ENCODE measurements at regions not wholly inside any gene's neighbourhood (a gene's known extent, or its start where the extent isn't known, plus 50 kb on each side); places are given as distances from the start of the nearest gene placed in this dataset.
A peak's percentile ranks its signal among the peaks of the same experiment; 100 is the strongest.
"Not testable (repeated sequence)": the region's sequence is repeated elsewhere in the genome, so short reads cannot be mapped to it uniquely, and the experiment has no call there.

DNA sequence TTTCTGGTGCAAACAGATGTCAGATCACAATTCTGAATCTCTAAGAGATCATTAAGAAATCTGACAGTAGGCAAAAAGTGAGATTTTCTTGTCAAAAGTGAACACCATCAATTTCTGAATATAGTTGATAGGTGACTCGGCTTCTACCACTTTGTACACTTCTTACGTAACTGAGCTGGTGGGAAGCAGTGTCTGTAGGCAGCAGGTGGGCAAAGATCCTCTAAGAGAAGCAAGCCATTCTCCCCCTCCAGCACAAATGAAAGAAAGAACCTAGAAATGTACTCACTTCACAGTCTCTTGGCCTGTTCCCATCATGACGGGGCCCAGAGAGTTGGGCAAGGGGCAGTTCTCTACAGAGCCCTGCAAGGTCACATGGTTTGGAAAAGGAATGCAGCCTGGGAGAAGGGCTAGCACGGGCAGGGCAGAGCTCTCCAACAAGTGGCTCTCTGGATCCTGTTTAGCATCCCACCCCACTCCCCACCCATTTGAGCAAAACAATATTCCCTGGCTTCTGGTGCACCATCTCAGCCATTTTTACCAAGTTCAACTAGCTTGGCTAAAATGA lies 412.6 kb downstream of the LTN1 start:
- DNase-seq: no peak

DNA sequence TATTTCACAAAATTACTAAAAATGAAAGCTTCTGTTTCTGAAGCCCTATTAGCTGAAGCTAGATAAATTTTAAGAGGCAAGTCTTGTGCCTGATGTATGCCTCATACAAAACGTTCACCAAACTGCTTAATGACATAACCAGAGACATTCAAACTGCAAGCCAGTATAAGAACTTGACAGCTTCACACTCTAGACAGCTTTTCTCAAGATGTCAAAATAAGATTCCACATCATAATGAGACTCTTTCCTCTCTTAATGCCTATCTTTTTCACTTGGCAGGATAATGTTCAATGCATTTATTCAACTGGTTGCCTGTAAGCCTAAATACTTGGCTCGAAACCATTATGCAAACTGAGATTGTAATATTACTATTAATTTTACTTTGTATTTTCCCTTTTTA lies 424.0 kb downstream of the LTN1 start:
- DNase-seq: no peak

- not testable (repeated sequence) for DNase-seq
Measured at GRCh38 chr21:28563933-28564332, 428.7 kb downstream of the LTN1 start.

DNA sequence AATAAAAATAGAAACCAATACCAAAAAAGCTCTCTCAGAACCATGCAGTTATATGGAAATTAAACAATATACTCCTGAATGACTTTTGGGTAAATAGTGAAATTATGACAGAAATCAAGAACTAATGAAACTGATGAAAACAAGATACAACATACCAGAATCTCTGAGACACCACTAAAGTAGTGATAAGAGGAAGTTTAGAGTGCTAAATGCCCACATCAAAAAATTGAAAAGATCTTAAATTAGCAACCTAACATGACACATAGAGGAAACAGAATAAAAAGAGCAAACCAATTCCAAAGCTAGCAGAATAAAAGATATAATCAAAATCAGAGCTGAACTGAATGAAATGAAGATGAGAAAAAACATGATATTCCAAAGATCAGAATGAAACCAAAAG lies 430.9 kb downstream of the LTN1 start:
- DNase-seq: no peak

GRCh38 chr21:28554660-28555475 lies 437.8 kb downstream of the LTN1 start:
- no peak for DNase-seq

- no peak for DNase-seq
Measured at GRCh38 chr21:28550057-28550825, 442.4 kb downstream of the LTN1 start.

- no peak for DNase-seq
Measured at GRCh38 chr21:28548291-28548690, 444.4 kb downstream of the LTN1 start.

DNA sequence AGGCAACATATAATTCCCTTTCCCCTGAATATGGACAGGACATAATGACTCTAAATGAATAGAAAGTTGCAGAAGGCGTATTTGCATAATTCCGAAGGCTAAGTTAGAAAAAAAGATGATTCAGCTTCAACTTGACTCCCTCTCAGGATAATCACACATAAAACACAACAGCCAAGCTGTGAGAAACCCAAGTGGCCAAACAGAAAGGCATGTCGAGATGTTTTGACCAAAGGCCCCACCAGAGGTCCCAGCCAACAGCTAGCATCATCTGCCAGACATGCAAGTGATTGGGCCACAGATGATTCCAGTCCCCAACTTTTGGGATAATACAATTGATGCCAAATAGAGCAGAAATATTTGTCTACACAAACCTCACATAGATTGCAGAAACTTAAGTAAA lies 444.9 kb downstream of the LTN1 start:
- DNase-seq: no peak

GRCh38 chr21:28543975-28544374 lies 448.7 kb downstream of the LTN1 start:
- no peak for DNase-seq

DNA sequence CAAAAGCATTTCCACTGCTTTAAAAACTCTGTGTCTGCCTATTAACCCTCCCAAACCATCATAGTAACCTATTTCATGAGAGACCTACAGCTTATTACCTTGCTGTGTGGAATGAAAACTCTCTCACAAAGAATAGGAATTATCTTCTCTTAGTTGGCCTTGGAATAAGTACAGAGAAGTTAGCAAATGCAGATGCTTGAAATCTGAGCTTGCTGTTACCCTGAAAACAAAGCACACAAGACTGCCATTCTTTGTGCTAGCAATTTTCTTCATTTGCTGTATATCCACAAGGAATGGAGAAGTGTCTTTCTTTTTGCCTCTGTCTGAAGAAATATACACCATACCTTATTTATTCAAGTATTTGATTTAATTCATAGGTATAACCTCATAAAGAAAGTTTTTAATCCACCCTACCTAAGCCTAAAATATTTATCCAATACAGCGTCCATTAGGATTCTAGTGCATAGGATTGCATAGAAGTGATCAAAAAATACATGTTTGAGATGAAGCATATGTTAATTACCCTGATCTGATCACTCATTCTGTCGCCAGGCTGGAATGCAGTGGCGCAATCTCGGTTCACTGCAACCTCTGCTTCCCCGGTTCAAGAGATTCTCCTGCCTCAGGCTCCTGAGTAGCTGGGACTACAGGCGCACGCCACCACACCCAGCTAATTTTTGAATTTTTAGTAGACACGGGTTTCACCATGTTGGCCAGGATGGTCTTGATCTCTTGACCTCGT lies 451.1 kb downstream of the LTN1 start:
- no peak for DNase-seq

- no peak for DNase-seq
Measured at GRCh38 chr21:28540514-28540913, 452.2 kb downstream of the LTN1 start.

DNA sequence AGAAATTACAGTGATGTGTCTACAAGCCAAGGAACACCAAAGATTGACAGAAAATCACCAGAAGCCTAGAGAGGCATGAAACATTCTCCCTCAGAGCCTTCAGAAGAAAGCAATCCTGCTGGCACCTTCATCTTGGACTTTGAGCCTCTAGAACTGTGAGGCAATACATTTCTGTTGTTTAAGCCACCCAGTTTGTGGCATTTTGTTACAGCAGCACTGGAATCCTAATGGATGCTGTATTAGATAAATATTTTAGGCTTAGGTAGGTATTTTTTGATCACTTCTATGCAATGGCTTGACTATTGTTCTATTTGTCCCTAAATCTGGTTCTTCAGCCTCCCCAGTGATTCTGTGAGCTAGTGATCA lies 453.1 kb downstream of the LTN1 start:
- no peak for DNase-seq

- no peak for DNase-seq
Measured at GRCh38 chr21:28538987-28539622, 453.6 kb downstream of the LTN1 start.

DNA sequence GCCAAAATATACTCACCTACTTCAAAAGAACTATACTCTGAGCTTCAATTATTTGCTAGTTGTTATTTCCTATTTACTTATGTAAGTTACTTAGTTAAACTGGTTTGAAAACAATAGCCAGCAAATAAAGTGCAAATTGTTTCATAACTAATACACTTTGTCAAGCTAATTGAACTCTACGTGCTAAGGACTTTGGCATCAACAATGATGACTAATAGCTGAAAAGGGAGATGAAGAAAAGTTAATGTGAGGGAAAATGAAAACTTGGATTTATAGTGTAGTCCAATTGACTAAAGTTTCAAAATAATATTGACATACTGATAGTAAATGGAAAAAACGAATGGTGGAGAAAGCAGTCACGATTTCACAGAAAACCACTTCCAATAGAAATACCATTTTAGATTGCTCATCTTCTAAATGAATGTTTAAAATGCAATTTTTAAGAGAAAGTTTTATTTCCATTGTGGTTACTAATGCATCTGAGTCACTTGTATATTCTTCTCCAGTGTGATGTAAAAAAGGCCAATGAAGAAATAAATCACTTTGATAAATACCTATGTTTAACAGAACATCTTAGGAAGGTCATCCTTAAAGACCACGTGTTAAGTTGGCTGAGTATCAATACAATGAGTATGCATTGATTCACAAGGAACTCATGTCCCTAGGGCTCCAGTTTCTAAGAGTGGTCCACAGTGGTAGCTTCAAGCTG lies 455.2 kb downstream of the LTN1 start:
- DNase-seq: no peak

GRCh38 chr21:28532446-28532845 lies 460.2 kb downstream of the LTN1 start:
- no peak for DNase-seq

DNA sequence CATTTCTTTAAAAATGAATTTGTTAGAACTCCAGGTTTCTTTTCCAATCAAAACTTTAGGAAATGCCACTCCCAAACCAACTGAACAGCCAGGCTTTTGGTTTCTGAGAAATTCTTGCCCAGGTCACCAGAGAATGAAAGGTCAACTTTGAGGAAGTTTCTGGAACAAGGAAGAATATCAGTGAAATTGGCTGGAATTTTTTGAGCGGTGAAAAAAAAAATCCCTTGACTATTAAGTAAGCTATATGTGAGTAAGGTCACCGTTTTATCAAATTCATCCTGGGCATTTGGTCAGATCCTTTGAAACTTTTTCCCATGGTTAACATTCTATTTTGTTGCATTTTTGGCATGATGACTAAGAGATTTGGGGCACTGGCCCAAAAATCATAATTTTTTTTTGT lies 469.3 kb downstream of the LTN1 start:
- DNase-seq: no peak

DNA sequence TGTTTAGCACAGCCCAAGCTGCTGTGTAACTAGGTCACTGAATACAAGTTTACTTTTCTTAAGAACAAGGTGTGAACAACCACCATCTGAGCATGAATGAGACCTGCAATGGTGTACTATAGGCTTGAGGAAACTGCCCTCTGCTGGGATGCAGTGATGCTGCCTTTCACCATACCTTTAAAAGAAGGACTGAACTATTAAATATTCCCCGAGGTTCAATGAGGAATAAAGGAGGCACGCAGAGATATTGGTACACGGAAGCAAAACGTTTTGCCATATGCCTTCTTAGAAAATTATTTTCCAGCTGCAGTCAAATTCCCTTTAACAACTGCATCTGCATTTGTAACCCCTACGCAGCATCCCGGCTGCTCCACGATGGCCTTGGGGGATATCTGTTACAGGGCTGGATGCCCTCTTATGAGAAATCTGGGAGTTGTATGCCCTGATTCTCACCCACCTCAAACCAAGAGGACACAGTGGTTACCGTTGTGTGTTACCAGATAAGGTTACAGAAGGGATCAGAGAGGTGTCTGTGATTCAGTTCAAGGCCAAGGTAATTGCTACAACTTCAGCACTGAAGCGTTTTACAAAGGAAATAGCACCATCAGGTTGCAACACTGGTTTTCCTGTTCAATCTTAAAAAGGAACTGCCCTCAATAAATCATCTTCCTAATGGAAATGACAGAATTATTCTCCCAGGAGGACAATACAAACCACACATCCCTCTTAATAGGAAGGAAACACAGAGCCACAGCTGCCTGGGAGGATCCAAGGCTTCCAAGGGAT lies 470.5 kb downstream of the LTN1 start:
- no peak for DNase-seq

GRCh38 chr21:28518630-28519029 lies 474.0 kb downstream of the LTN1 start:
- DNase-seq: no peak

DNA sequence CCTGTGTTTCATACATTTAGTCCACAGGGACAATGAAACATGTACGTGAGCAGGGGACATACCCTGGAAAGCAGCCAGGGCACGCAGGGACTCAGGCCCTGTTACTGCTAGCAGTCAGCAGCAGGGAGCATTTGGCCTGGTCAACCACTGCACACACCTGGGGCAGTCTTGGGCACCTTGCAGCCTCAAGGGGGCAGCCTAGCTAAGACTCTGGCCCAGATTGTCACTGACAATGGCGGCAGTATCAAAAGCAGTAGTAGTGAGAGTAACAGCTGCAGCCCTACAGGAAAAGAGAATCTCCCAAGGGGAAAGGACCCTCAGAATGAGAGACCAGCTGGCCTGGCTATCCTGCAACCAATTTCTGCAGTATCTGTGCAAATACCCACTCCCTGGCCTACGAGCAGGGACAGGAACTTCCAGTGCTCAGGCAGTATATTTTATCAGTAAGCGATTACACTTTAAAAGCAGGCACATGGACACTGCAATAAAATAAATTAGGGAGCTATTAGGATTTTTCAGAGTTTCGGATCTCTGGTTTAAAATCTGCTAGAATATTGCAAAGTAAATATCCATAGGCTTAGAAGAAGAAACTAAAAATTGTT lies 475.6 kb downstream of the LTN1 start:
- DNase-seq: peak; percentile 54 to 65

DNA sequence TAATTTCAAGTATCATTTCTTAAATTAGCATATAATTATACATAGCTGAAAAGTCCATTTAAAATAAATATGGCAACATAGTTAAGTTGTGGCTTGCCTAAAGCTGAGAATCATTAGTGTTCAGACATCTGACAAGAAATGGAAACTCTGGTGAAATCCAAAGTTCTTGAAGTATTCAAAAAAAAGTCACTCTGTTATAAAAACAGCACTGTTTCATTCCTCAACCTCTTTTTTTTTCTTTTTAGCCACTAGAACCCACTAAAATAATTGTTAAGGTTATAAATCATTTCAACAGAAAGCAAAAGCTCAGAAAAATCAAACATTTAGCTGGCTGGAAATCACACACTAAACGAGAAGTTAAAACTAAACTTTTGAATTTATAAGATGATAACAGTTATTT lies 476.7 kb downstream of the LTN1 start:
- no peak for DNase-seq

DNA sequence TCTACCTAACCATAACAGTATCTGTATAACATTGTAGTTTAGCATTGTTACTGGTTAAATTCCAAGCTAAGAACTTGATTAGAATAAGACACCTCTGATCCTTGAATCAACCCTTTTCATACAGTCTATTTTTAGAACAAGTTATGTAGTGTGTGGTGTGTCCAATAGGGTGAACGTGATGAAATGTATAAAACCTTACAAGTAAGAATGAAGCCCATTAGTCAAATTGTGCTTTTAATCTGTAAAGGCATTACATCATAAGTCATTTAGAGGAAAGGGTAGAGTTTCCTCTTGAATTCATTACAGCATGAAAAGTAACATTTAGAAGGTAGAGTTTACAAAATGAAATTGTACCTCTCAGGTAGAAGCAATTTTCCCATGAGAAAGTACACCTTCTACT lies 479.2 kb downstream of the LTN1 start:
- DNase-seq: no peak
